HL-60 (cell line): ENCODE measurements at regions not wholly inside any gene's neighbourhood (a gene's known extent, or its start where the extent isn't known, plus 50 kb on each side); places are given as distances from the start of the nearest gene placed in this dataset.

Experiments used
- DNase-seq, 2 experiments: peaks; one replicate each; pipeline ENCODE4 v3.0.0-alpha.2; 2010 to 2020; ENCODE audit warnings: low read depth in 1 of 2, low spot score in 1 of 2
- H3K27ac ChIP-seq: fragments of 250-450 bp; sonication (Bioruptor Pico); replicated peaks from 2 replicates; pipeline ENCODE4 v1.5.1; 2020; ENCODE audit warnings: mild to moderate bottlenecking, moderate library complexity
- H3K27me3 ChIP-seq: fragments of 250-450 bp; sonication (Bioruptor Pico); 2 replicates; pipeline ENCODE4 v1.5.1; 2021; ENCODE audit warnings: mild to moderate bottlenecking, moderate library complexity; ENCODE audit not compliant: insufficient read depth, poor library complexity, severe bottlenecking
- H3K4me3 ChIP-seq: replicated peaks from 2 replicates; pipeline ENCODE4 v1.5.1; 2011; ENCODE audit warnings: mild to moderate bottlenecking, control low read depth, low read length; ENCODE audit not compliant: insufficient read depth
- CTCF ChIP-seq: IDR thresholded peaks from one replicate; pipeline ENCODE4 v1.5.1; 2011; ENCODE audit warnings: low read length, control low read depth, inconsistent platforms; ENCODE audit not compliant: insufficient read depth
- GABPA ChIP-seq: IDR thresholded peaks from 2 replicates; pipeline ENCODE4 v1.6.1; 2012; ENCODE audit warnings: low read depth
- POLR2AphosphoS5 ChIP-seq: IDR thresholded peaks from 2 replicates; pipeline ENCODE4 v1.6.1; 2012; ENCODE audit warnings: low read depth
- REST ChIP-seq: IDR thresholded peaks from 2 replicates; pipeline ENCODE4 v1.6.1; 2012; ENCODE audit warnings: low read depth; ENCODE audit not compliant: insufficient replicate concordance
- SPI1 ChIP-seq: IDR thresholded peaks from 2 replicates; pipeline ENCODE4 v1.6.1; 2012; ENCODE audit warnings: low read depth, mild to moderate bottlenecking, borderline replicate concordance

- DNase-seq, result no peak
- Histone ChIP-seq H3K27ac (no peak overlapping the region), H3K27me3 (peaks cover 7% of the 10 kb centered on the region), H3K4me3 (no peak overlapping the region)
- TF ChIP-seq REST, result no peak
- TF ChIP-seq CTCF, result no peak
- TF ChIP-seq POLR2AphosphoS5, result no peak
These were observed 140.0 kb downstream of the LINC00237 start for GRCh38 chr20:20966171-20966570.

- Histone ChIP-seq H3K27me3 (peaks cover 15% of the 10 kb centered on the region), H3K4me3 (no peak overlapping the region), H3K27ac (no peak overlapping the region)
- DNase-seq, result no peak
- TF ChIP-seq SPI1 (no peak), POLR2AphosphoS5 (no peak), REST (no peak), GABPA (no peak), CTCF (no peak)
These were observed 147.0 kb downstream of the LINC00237 start for GRCh38 chr20:20959031-20959755.

GRCh38 chr20:20956513-20956931, 149.6 kb downstream of the LINC00237 start:
- TF ChIP-seq SPI1 (no peak), POLR2AphosphoS5 (no peak), GABPA (no peak)
- H3K27ac ChIP-seq, result no peak overlapping the region
- peaks cover 15% of the 10 kb centered on the region for H3K27me3 ChIP-seq
- no peak overlapping the region for H3K4me3 ChIP-seq
- no peak for DNase-seq

- peaks cover 14% of the 10 kb centered on the region for H3K27me3 ChIP-seq
- DNase-seq, result no peak
- no peak for TF ChIP-seq REST
- TF ChIP-seq SPI1, result no peak
- TF ChIP-seq POLR2AphosphoS5, result no peak
- TF ChIP-seq CTCF, result no peak
- TF ChIP-seq GABPA, result no peak
- no peak overlapping the region for H3K27ac ChIP-seq
- no peak overlapping the region for H3K4me3 ChIP-seq
These were observed 150.3 kb downstream of the LINC00237 start for GRCh38 chr20:20955892-20956291.
